ENCODE measurements at regions not wholly inside any gene's neighbourhood (a gene's known extent, or its start where the extent isn't known, plus 50 kb on each side); places are given as distances from the start of the nearest gene placed in this dataset.
A peak's percentile ranks its signal among the peaks of the same experiment; 100 is the strongest.
"Not testable (repeated sequence)": the region's sequence is repeated elsewhere in the genome, so short reads cannot be mapped to it uniquely, and the experiment has no call there.

- Histone ChIP-seq H3K4me1 (replicated peaks in 1 of 2) (no peaks in the 10 kb centered on the region), H3K4me3 (no peak overlapping the region), H3K27ac (no peak overlapping the region)
- 60 to 100% (median 88%) methylated on average over 1 to 2 of the region's 2 CpGs; no CpG with 5 or more reads in 3 of the 10 experiments for WGBS, 10 experiments
- no peak for ATAC-seq (replicated peaks in 6 of 8)
- in situ Hi-C loops (cut with MboI; ENCODE audit: low pct_unique_long_range_greater_than_20kb in 2 of 9, low sequenced_read_pairs in 9 of 9, unreplicated experiment in 9 of 9) = no loop called here
Observed at GRCh38 chr1:221040691-221041285, 161.5 kb downstream of the HLX start.

GRCh38 chr1:221044538-221044937, 165.3 kb downstream of the HLX start:
- Histone ChIP-seq H3K4me3 (no peak overlapping the region), H3K4me1 (replicated peaks in 1 of 2) (no peaks in the 10 kb centered on the region), H3K27ac (no peak overlapping the region)
- ATAC-seq (replicated peaks in 6 of 8) = no peak
- in situ Hi-C loops (cut with MboI; ENCODE audit: low pct_unique_long_range_greater_than_20kb in 2 of 9, low sequenced_read_pairs in 9 of 9, unreplicated experiment in 9 of 9) = no loop called here

GRCh38 chr1:221045151-221045550, 165.9 kb downstream of the HLX start:
- ATAC-seq (replicated peaks in 6 of 8) = no peak
- in situ Hi-C loops (cut with MboI; ENCODE audit: low pct_unique_long_range_greater_than_20kb in 2 of 9, low sequenced_read_pairs in 9 of 9, unreplicated experiment in 9 of 9) = no loop called here
- H3K4me1 ChIP-seq (replicated peaks in 1 of 2) = no peaks in the 10 kb centered on the region
- 18 to 100% (median 78%) methylated on average over 1 to 3 of the region's 3 CpGs for WGBS, 10 experiments
- H3K4me3 ChIP-seq = no peak overlapping the region
- H3K27ac ChIP-seq = no peak overlapping the region

- peak in 1 of 8 experiments; percentile 68 for ATAC-seq (replicated peaks in 6 of 8)
- Histone ChIP-seq H3K27ac (no peak overlapping the region), H3K4me3 (no peak overlapping the region), H3K4me1 (replicated peaks in 1 of 2) (no peaks in the 10 kb centered on the region)
- 0 to 92% (median 69%) methylated on average over 1 to 5 of the region's 5 CpGs; no CpG with 5 or more reads in 1 of the 10 experiments for WGBS, 10 experiments
- in situ Hi-C loops (cut with MboI; ENCODE audit: low pct_unique_long_range_greater_than_20kb in 2 of 9, low sequenced_read_pairs in 9 of 9, unreplicated experiment in 9 of 9) = no loop called here
Observed at GRCh38 chr1:221045842-221046831, 166.9 kb downstream of the HLX start.

GRCh38 chr1:221051391-221051790, 172.1 kb downstream of the HLX start:
- in situ Hi-C loops (cut with MboI; ENCODE audit: low pct_unique_long_range_greater_than_20kb in 2 of 9, low sequenced_read_pairs in 9 of 9, unreplicated experiment in 9 of 9); H3K4me3 ChIP-seq; H3K4me1 ChIP-seq (replicated peaks in 1 of 2); H3K27ac ChIP-seq; ATAC-seq (replicated peaks in 6 of 8): not testable (repeated sequence)
- 32 to 91% (median 80%) methylated on average over 2 to 4 of the region's 4 CpGs; no CpG with 5 or more reads in 3 of the 10 experiments for WGBS, 10 experiments

GRCh38 chr1:221053889-221054288, 174.6 kb downstream of the HLX start:
- 50 to 90% (median 57%) methylated on average over 1 to 4 of the region's 4 CpGs; no CpG with 5 or more reads in 3 of the 10 experiments for WGBS, 10 experiments
- Histone ChIP-seq H3K4me1 (replicated peaks in 1 of 2) (no peaks in the 10 kb centered on the region), H3K27ac (no peak overlapping the region), H3K4me3 (no peak overlapping the region)
- ATAC-seq (replicated peaks in 6 of 8) = no peak
- in situ Hi-C loops (cut with MboI; ENCODE audit: low pct_unique_long_range_greater_than_20kb in 2 of 9, low sequenced_read_pairs in 9 of 9, unreplicated experiment in 9 of 9) = no loop called here

GRCh38 chr1:221059506-221059905, 180.3 kb downstream of the HLX start:
- 40 to 100% (median 77%) methylated on average over 1 of the region's 1 CpG for WGBS, 10 experiments
- H3K4me3 ChIP-seq = no peak overlapping the region
- in situ Hi-C loops (cut with MboI; ENCODE audit: low pct_unique_long_range_greater_than_20kb in 2 of 9, low sequenced_read_pairs in 9 of 9, unreplicated experiment in 9 of 9) = no loop called here
- no peaks in the 10 kb centered on the region for H3K4me1 ChIP-seq (replicated peaks in 1 of 2)
- no peak for ATAC-seq (replicated peaks in 6 of 8)
- no peak overlapping the region for H3K27ac ChIP-seq

- in situ Hi-C loops (cut with MboI; ENCODE audit: low pct_unique_long_range_greater_than_20kb in 2 of 9, low sequenced_read_pairs in 9 of 9, unreplicated experiment in 9 of 9) = no loop called here
- ATAC-seq (replicated peaks in 6 of 8) = no peak
- Histone ChIP-seq H3K27ac (no peak overlapping the region), H3K4me1 (replicated peaks in 1 of 2) (no peaks in the 10 kb centered on the region), H3K4me3 (no peak overlapping the region)
Observed at GRCh38 chr1:221063651-221064050, 184.4 kb downstream of the HLX start.

GRCh38 chr1:221066351-221067001, 187.2 kb downstream of the HLX start:
- Histone ChIP-seq H3K4me1 (replicated peaks in 1 of 2) (no peaks in the 10 kb centered on the region), H3K27ac (no peak overlapping the region), H3K4me3 (no peak overlapping the region)
- 25 to 89% (median 78%) methylated on average over 1 to 5 of the region's 5 CpGs for WGBS, 10 experiments
- in situ Hi-C loops (cut with MboI; ENCODE audit: low pct_unique_long_range_greater_than_20kb in 2 of 9, low sequenced_read_pairs in 9 of 9, unreplicated experiment in 9 of 9) = no loop called here
- no peak for ATAC-seq (replicated peaks in 6 of 8)

GRCh38 chr1:221067721-221068120, 188.5 kb downstream of the HLX start:
- in situ Hi-C loops (cut with MboI; ENCODE audit: low pct_unique_long_range_greater_than_20kb in 2 of 9, low sequenced_read_pairs in 9 of 9, unreplicated experiment in 9 of 9) = no loop called here
- Histone ChIP-seq H3K4me1 (replicated peaks in 1 of 2) (no peaks in the 10 kb centered on the region), H3K4me3 (no peak overlapping the region), H3K27ac (no peak overlapping the region)
- WGBS, 10 experiments = 14 to 63% (median 40%) methylated on average over 1 to 2 of the region's 2 CpGs; no CpG with 5 or more reads in 1 of the 10 experiments
- ATAC-seq (replicated peaks in 6 of 8) = no peak

- in situ Hi-C loops (cut with MboI; ENCODE audit: low pct_unique_long_range_greater_than_20kb in 2 of 9, low sequenced_read_pairs in 9 of 9, unreplicated experiment in 9 of 9) = no loop called here
Observed at GRCh38 chr1:221069178-221069903, 190.1 kb downstream of the HLX start.

GRCh38 chr1:221069986-221070385, 190.7 kb downstream of the HLX start:
- Histone ChIP-seq H3K4me3 (no peak overlapping the region), H3K27ac (no peak overlapping the region), H3K4me1 (replicated peaks in 1 of 2) (no peaks in the 10 kb centered on the region)
- in situ Hi-C loops (cut with MboI; ENCODE audit: low pct_unique_long_range_greater_than_20kb in 2 of 9, low sequenced_read_pairs in 9 of 9, unreplicated experiment in 9 of 9) = no loop called here
- whole genome bisulfite sequencing, 10 experiments = 50 to 100% (median 78%) methylated on average over 2 of the region's 2 CpGs; no CpG with 5 or more reads in 4 of the 10 experiments
- no peak for ATAC-seq (replicated peaks in 6 of 8)

More at GRCh38 chr1:221069178-221069903, 190.1 kb downstream of the HLX start:
- no peak for ATAC-seq (replicated peaks in 6 of 8)
- WGBS, 10 experiments = 33 to 91% (median 76%) methylated on average over 1 to 5 of the region's 5 CpGs
- H3K27ac ChIP-seq = no peak overlapping the region
- H3K4me1 ChIP-seq (replicated peaks in 1 of 2) = no peaks in the 10 kb centered on the region
- no peak overlapping the region for H3K4me3 ChIP-seq

- no peak overlapping the region for H3K4me3 ChIP-seq
- in situ Hi-C loops (cut with MboI; ENCODE audit: low pct_unique_long_range_greater_than_20kb in 2 of 9, low sequenced_read_pairs in 9 of 9, unreplicated experiment in 9 of 9) = no loop called here
- 0 to 78% (median 55%) methylated on average over 1 of the region's 1 CpG; no CpG with 5 or more reads in 1 of the 10 experiments for WGBS, 10 experiments
- H3K4me1 ChIP-seq (replicated peaks in 1 of 2) = no peaks in the 10 kb centered on the region
- ATAC-seq (replicated peaks in 6 of 8) = no peak
- H3K27ac ChIP-seq = no peak overlapping the region
Observed at GRCh38 chr1:221071777-221072176, 192.5 kb downstream of the HLX start.
